Parathyroid adenoma (tissue), 2 donors: ENCODE measurements at regions not wholly inside any gene's neighbourhood (a gene's known extent, or its start where the extent isn't known, plus 50 kb on each side); places are given as distances from the start of the nearest gene placed in this dataset.

Experiments used
- H2AFZ ChIP-seq: fragments of 300-600 bp; sonication (generic); one replicate; pipeline ENCODE4 v1.7.0; 2017; ENCODE audit warnings: antibody characterized with exemption, mild to moderate bottlenecking
- H3K27ac ChIP-seq: fragments of 300-600 bp; sonication (generic); one replicate; pipeline ENCODE4 v1.7.0; 2017
- H3K27me3 ChIP-seq: fragments of 300-600 bp; sonication (generic); one replicate; pipeline ENCODE4 v1.7.0; 2017; ENCODE audit warnings: low read length; ENCODE audit not compliant: control insufficient read depth, insufficient read depth
- H3K36me3 ChIP-seq: fragments of 300-600 bp; sonication (generic); one replicate; pipeline ENCODE4 v1.7.0; 2017; ENCODE audit warnings: low read length; ENCODE audit not compliant: control insufficient read depth, insufficient read depth
- H3K4me1 ChIP-seq: fragments of 300-600 bp; sonication (generic); one replicate; pipeline ENCODE4 v1.7.0; 2017; ENCODE audit warnings: control low read depth
- H3K4me2 ChIP-seq: fragments of 300-600 bp; sonication (generic); one replicate; pipeline ENCODE4 v1.7.0; 2017; ENCODE audit warnings: low read length
- H3K4me3 ChIP-seq: fragments of 300-600 bp; sonication (generic); one replicate; pipeline ENCODE4 v1.7.0; 2017; ENCODE audit warnings: low read depth, low read length
- H3K79me2 ChIP-seq: fragments of 300-600 bp; sonication (generic); one replicate; pipeline ENCODE4 v1.7.0; 2017; ENCODE audit warnings: control low read depth
- H3K9ac ChIP-seq: fragments of 300-600 bp; sonication (generic); one replicate; pipeline ENCODE4 v1.7.0; 2017; ENCODE audit warnings: mild to moderate bottlenecking
- H3K9me3 ChIP-seq: fragments of 300-600 bp; sonication (generic); one replicate; pipeline ENCODE4 v1.7.0; 2017; ENCODE audit warnings: low read length; ENCODE audit not compliant: control insufficient read depth
- CTCF ChIP-seq: fragments of 300-600 bp; sonication (generic); IDR thresholded peaks from one replicate; pipeline ENCODE4 v1.7.0; 2017; ENCODE audit warnings: antibody characterized with exemption, mild to moderate bottlenecking
- donor health status: primary hyperparathyroidism.

DNA sequence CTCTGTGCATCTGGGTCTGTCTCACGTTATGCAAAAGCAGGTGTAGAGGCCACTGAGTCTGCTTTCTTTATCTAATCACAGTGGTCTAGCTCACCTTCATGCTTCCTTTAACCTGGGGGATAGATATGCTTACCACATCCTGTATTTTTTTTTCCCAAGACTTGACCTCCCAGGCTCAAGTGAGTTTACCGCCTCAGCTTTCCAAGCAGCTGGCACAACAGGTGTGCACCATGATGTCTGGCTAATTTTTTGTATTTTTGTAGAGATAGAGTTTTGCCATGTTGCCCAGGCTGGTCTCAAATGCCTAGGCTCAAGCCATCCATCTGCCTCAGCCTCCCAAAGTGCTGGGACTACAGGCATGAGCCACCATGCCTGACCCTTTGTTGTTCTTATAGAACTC is 236.0 kb downstream of the ATP23 start:
- Histone ChIP-seq H3K4me1 (no peaks in the 10 kb centered on the region), H3K4me2 (no peak overlapping the region), H3K79me2 (no peaks in the 10 kb centered on the region), H2AFZ (no peak overlapping the region), H3K9ac (no peak overlapping the region), H3K27me3 (no peaks in the 10 kb centered on the region), H3K27ac (no peak overlapping the region), H3K36me3 (no peaks in the 10 kb centered on the region), H3K4me3 (no peak overlapping the region), H3K9me3 (no peaks in the 10 kb centered on the region)
- no peak for TF ChIP-seq CTCF

DNA sequence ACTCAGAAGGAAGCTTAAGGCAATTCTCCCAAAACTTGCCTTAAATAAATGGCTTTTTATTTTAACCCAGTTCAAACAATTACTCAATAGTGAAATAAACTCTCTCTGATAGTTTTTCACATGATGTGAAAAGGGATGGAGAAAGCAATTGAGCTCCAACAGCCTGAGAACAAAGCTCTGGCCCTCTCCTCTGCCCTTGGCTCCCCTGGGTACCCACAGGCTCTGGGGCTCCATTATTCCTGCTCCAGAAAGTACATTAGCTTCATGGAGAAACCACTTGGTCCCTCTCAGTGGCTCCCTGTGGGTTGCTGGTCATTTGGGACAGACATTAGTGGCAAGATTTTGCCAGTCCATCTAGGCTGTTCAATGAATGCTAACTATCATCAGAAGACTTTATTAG is 242.8 kb downstream of the ATP23 start:
- Histone ChIP-seq H3K4me3 (no peak overlapping the region), H3K9me3 (no peaks in the 10 kb centered on the region), H3K27me3 (no peaks in the 10 kb centered on the region), H3K36me3 (no peaks in the 10 kb centered on the region), H3K4me2 (no peak overlapping the region), H3K9ac (no peak overlapping the region), H3K27ac (no peak overlapping the region), H3K4me1 (no peaks in the 10 kb centered on the region), H3K79me2 (no peaks in the 10 kb centered on the region), H2AFZ (no peak overlapping the region)
- TF ChIP-seq CTCF = no peak

GRCh38 chr12:58186401-58186800 is 245.0 kb downstream of the ATP23 start:
- no peaks in the 10 kb centered on the region for H3K36me3 ChIP-seq
- H3K4me1 ChIP-seq = no peaks in the 10 kb centered on the region
- no peaks in the 10 kb centered on the region for H3K27me3 ChIP-seq
- H3K79me2 ChIP-seq = no peaks in the 10 kb centered on the region
- H3K9ac ChIP-seq = no peak overlapping the region
- no peak overlapping the region for H3K4me2 ChIP-seq
- no peak overlapping the region for H3K27ac ChIP-seq
- no peak overlapping the region for H3K4me3 ChIP-seq
- no peak for TF ChIP-seq CTCF
- no peak overlapping the region for H2AFZ ChIP-seq
- H3K9me3 ChIP-seq = no peaks in the 10 kb centered on the region

GRCh38 chr12:58186914-58187313 is 245.5 kb downstream of the ATP23 start:
- Histone ChIP-seq H3K9ac (no peak overlapping the region), H3K4me1 (no peaks in the 10 kb centered on the region), H3K4me2 (no peak overlapping the region), H3K9me3 (peaks cover under 1% of the 10 kb centered on the region), H3K4me3 (no peak overlapping the region), H3K27me3 (no peaks in the 10 kb centered on the region), H3K36me3 (no peaks in the 10 kb centered on the region), H2AFZ (no peak overlapping the region), H3K27ac (no peak overlapping the region), H3K79me2 (no peaks in the 10 kb centered on the region)
- no peak for TF ChIP-seq CTCF

- H3K4me3 ChIP-seq = no peak overlapping the region
- no peaks in the 10 kb centered on the region for H3K27me3 ChIP-seq
- no peaks in the 10 kb centered on the region for H3K79me2 ChIP-seq
- H3K9me3 ChIP-seq = peaks cover 4% of the 10 kb centered on the region
- H2AFZ ChIP-seq = no peak overlapping the region
- no peak overlapping the region for H3K9ac ChIP-seq
- no peaks in the 10 kb centered on the region for H3K4me1 ChIP-seq
- no peaks in the 10 kb centered on the region for H3K36me3 ChIP-seq
- TF ChIP-seq CTCF = no peak
- no peak overlapping the region for H3K4me2 ChIP-seq
- H3K27ac ChIP-seq = no peak overlapping the region
Observed at GRCh38 chr12:58189030-58189429, 247.7 kb downstream of the ATP23 start.
